Kidney (tissue), 13 donors: ENCODE measurements at regions not wholly inside any gene's neighbourhood (a gene's known extent, or its start where the extent isn't known, plus 50 kb on each side); places are given as distances from the start of the nearest gene placed in this dataset.

Experiments used
- DNase-seq, 5 donors: peaks; one replicate each; pipeline ENCODE4 v3.0.0-alpha.2; 2013 to 2020
- FAIRE-seq: peaks from 2 replicates; lab custom pipeline; 2012; peaks lifted over from hg19 to GRCh38; lab: Jason Lieb, UNC
- H3K27ac ChIP-seq, 2 donors: one replicate each; pipeline ENCODE4 v1.7.0; 2013; ENCODE audit warnings: low read depth in 2 of 2, low read length in 2 of 2, inconsistent platforms in 1 of 2
- H3K27me3 ChIP-seq: one replicate; pipeline ENCODE4 v1.7.1; 2013; ENCODE audit warnings: low read length, inconsistent platforms; ENCODE audit not compliant: control insufficient read depth, insufficient read depth
- H3K36me3 ChIP-seq, 3 donors: one replicate each; pipeline versions ENCODE4 v1.7.0 to v1.7.1; 2013; ENCODE audit warnings: low read length in 3 of 3, control low read depth in 1 of 3, inconsistent platforms in 1 of 3; ENCODE audit not compliant: insufficient read depth in 3 of 3, control insufficient read depth in 2 of 3
- H3K4me1 ChIP-seq, 3 donors: one replicate each; pipeline versions ENCODE4 v1.7.0 to v1.7.1; 2013; ENCODE audit warnings: low read length in 3 of 3, inconsistent platforms in 1 of 3, low read depth in 1 of 3; ENCODE audit not compliant: control insufficient read depth in 2 of 3, insufficient read depth in 2 of 3
- H3K4me3 ChIP-seq, 3 donors: one replicate each; pipeline versions ENCODE4 v1.7.0 to v1.8.1; 2013; ENCODE audit warnings: low read length in 3 of 3, control low read depth in 1 of 3, inconsistent platforms in 1 of 3
- H3K9ac ChIP-seq, 3 donors: one replicate each; pipeline versions ENCODE4 v1.7.0 to v1.7.1; 2013; ENCODE audit warnings: low read length in 3 of 3, control low read depth in 1 of 3, inconsistent platforms in 1 of 3
- H3K9me3 ChIP-seq, 3 donors: one replicate each; pipeline versions ENCODE4 v1.7.0 to v1.7.1; 2013; ENCODE audit warnings: low read length in 3 of 3, control low read depth in 1 of 3, inconsistent platforms in 1 of 3; ENCODE audit not compliant: control insufficient read depth in 2 of 3, insufficient read depth in 1 of 3
- intact Hi-C: fragments of 100-400 bp; cut with DNase I; formaldehyde crosslinking; loops from one replicate; pipeline ENCODE4 v1.11.1; 2022
- TF ChIP-seq, protein P1 (sequence below): IDR thresholded peaks from 3 replicates; pipeline ENCODE4 v1.5.1; 2012; ENCODE audit warnings: mild to moderate bottlenecking, moderate library complexity, borderline replicate concordance; ENCODE audit not compliant: insufficient read depth; ENCODE audit errors: extremely low read depth
- donor health status: control.
- donor health status: control.
- donor health status: control.
- donor health status: control.
- donor health status: control.
- donor health status: DM: yes; HTN: yes; CAD: no.
- donor health status: Normal renal cell carcinoma (clear cell type).

GRCh38 chr6:82066991-82067411, 180.5 kb downstream of the IBTK start:
- intact Hi-C loops: no loop called here
- Histone ChIP-seq H3K27ac (no peak overlapping the region), H3K27me3 (no peaks in the 10 kb centered on the region), H3K9me3 (no peaks in the 10 kb centered on the region), H3K36me3 (no peaks in the 10 kb centered on the region), H3K4me3 (no peak overlapping the region), H3K4me1 (no peaks in the 10 kb centered on the region), H3K9ac (no peak overlapping the region)
- FAIRE-seq (no peak), DNase-seq (peak in 1 of 5 donors; percentile 7)
- TF ChIP-seq, protein P1, sequence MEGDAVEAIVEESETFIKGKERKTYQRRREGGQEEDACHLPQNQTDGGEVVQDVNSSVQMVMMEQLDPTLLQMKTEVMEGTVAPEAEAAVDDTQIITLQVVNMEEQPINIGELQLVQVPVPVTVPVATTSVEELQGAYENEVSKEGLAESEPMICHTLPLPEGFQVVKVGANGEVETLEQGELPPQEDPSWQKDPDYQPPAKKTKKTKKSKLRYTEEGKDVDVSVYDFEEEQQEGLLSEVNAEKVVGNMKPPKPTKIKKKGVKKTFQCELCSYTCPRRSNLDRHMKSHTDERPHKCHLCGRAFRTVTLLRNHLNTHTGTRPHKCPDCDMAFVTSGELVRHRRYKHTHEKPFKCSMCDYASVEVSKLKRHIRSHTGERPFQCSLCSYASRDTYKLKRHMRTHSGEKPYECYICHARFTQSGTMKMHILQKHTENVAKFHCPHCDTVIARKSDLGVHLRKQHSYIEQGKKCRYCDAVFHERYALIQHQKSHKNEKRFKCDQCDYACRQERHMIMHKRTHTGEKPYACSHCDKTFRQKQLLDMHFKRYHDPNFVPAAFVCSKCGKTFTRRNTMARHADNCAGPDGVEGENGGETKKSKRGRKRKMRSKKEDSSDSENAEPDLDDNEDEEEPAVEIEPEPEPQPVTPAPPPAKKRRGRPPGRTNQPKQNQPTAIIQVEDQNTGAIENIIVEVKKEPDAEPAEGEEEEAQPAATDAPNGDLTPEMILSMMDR: no peak

- H3K27ac ChIP-seq: no peak overlapping the region
- TF ChIP-seq, protein P1: no peak
- DNase-seq: no peak
- H3K9ac ChIP-seq: no peak overlapping the region
- H3K36me3 ChIP-seq: no peaks in the 10 kb centered on the region
- H3K9me3 ChIP-seq: no peaks in the 10 kb centered on the region
- H3K4me3 ChIP-seq: no peak overlapping the region
- H3K4me1 ChIP-seq: no peaks in the 10 kb centered on the region
- intact Hi-C loops: no loop called here
- H3K27me3 ChIP-seq: no peaks in the 10 kb centered on the region
- FAIRE-seq: no peak
Measured at GRCh38 chr6:82066196-82066595, 181.3 kb downstream of the IBTK start.

- Histone ChIP-seq H3K4me1 (no peaks in the 10 kb centered on the region), H3K27me3 (no peaks in the 10 kb centered on the region), H3K27ac (no peak overlapping the region), H3K36me3 (no peaks in the 10 kb centered on the region), H3K4me3 (no peak overlapping the region), H3K9ac (no peak overlapping the region), H3K9me3 (no peaks in the 10 kb centered on the region)
- FAIRE-seq (no peak), DNase-seq (no peak)
- TF ChIP-seq, protein P1: no peak
- intact Hi-C loops: no loop called here
Measured at GRCh38 chr6:82063574-82063973, 184.0 kb downstream of the IBTK start.

DNA sequence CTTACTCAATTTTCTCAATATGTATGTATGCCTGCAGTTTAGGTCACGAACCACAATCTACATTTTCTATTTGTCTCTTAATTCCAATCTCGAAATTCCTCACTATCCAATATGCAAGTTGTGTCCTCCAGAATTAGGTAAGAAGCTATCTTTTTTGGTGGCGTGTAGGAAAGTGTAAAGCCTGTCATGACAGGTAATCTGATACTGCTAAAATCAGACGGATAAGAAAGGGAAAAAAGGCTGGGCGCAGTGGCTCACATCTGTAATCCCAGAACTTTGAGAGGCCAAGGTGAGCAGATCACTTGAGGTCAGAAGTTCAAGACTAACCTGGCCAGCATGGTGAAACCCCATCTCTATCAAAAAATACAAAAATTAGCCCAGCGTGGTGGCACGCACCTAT, 185.3 kb downstream of the IBTK start:
- Histone ChIP-seq H3K36me3 (no peaks in the 10 kb centered on the region), H3K9ac (no peak overlapping the region), H3K4me3 (no peak overlapping the region), H3K9me3 (no peaks in the 10 kb centered on the region), H3K27ac (no peak overlapping the region), H3K27me3 (no peaks in the 10 kb centered on the region), H3K4me1 (no peaks in the 10 kb centered on the region)
- intact Hi-C loops: no loop called here
- TF ChIP-seq, protein P1: no peak
- FAIRE-seq: no peak
- no peak for DNase-seq
